HEK293T (cell line): ENCODE measurements at regions not wholly inside any gene's neighbourhood (a gene's known extent, or its start where the extent isn't known, plus 50 kb on each side); places are given as distances from the start of the nearest gene placed in this dataset.

Experiments
- BHLHE40 ChIP-seq: fragments of 450-650 bp; IDR thresholded peaks from 2 replicates; pipeline ENCODE4 v1.6.1; 2016; ENCODE audit warnings: mild to moderate bottlenecking, moderate library complexity, borderline replicate concordance
- SP1 ChIP-seq: fragments of 450-650 bp; IDR thresholded peaks from 2 replicates; pipeline ENCODE4 v1.6.1; 2017

DNA sequence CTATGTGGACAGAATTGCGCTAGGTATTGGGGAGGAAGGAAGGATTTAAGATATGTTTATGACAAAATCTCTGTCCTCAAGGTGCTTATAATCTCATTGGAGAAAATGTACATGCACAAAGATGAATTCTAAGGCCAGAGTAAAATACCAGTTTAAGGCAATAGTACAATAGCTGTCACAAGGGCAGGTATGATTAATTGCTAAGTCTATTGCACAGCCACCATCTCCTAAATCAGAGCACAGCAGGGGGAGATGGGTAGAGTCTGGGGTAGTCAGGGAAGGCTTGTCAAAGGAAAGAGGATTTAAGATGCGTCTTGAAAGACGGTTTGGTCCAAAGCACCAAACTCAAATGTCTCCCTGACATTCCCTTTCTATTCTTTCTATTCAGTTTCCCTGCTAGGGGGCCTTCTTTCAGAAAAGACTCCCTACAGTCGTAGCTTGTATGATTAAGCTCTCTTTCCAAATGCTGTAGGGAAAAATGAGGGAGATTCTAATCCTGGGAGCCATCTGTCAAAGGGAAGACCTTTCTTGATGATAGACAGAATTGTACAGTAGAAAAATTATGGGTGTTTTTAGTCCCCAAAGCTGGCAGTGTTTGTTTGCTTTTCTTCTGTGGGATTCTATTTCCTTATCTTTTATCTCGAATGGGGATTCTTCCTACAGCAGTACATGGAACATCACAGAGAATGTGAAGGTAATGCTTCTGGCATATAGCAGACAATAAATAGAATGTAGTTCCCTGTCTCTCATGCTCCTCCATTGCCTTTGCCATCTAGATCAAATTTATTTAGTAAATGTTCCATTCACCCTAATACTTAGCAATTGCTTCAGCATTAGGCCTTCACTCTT lies 107.6 kb upstream of the NFIA start:
- no peak for TF ChIP-seq BHLHE40
- no peak for TF ChIP-seq SP1
